Testis (tissue), 2 donors: ENCODE measurements at regions not wholly inside any gene's neighbourhood (a gene's known extent, or its start where the extent isn't known, plus 50 kb on each side); places are given as distances from the start of the nearest gene placed in this dataset.
"Not testable (repeated sequence)": the region's sequence is repeated elsewhere in the genome, so short reads cannot be mapped to it uniquely, and the experiment has no call there.

Experiments
- DNase-seq: peaks from one replicate; pipeline ENCODE4 v3.0.0-alpha.2; 2019
- H3K27ac ChIP-seq, 2 donors: fragments of 200-600 bp; sonication (generic); one replicate each; pipeline ENCODE4 v1.5.1; 2019
- H3K27me3 ChIP-seq: fragments of 200-600 bp; sonication (generic); one replicate; pipeline ENCODE4 v1.5.1; 2019
- H3K36me3 ChIP-seq: fragments of 200-600 bp; sonication (generic); one replicate; pipeline ENCODE4 v1.5.1; 2017; ENCODE audit warnings: low read depth; ENCODE audit errors: missing control alignments
- H3K4me1 ChIP-seq: fragments of 200-600 bp; sonication (generic); one replicate; pipeline ENCODE4 v1.5.1; 2019
- H3K4me3 ChIP-seq, 2 donors: fragments of 200-600 bp; sonication (generic); one replicate each; pipeline ENCODE4 v1.5.1; 2017 to 2019
- H3K9me3 ChIP-seq: fragments of 200-600 bp; sonication (generic); one replicate; pipeline ENCODE4 v1.5.1; 2017
- POLR2A ChIP-seq: fragments of 450-650 bp; IDR thresholded peaks from one replicate; pipeline ENCODE4 v1.6.1; 2017; ENCODE audit warnings: antibody characterized with exemption, mild to moderate bottlenecking, moderate library complexity
- WGBS, 2 donors: methylation state at CpG; one replicate each; pipeline ENCODE4 v1.1.5; 2018; 5-methylcytosine and 5-hydroxymethylcytosine counted together
- intact Hi-C: fragments of 100-400 bp; cut with DNase I; formaldehyde crosslinking; loops from one replicate; pipeline ENCODE4 v1.15.1; 2023; ENCODE audit warnings: low total_unique reads
- TF ChIP-seq, protein P1 (sequence below), 3 experiments: fragments of 450-650 bp in 2 of 3; fragments of 200-600 bp in 1 of 3; sonication (generic) in 1 of 3; IDR thresholded peaks; one replicate each; pipeline ENCODE4 v1.5.1; 2016 to 2019; ENCODE audit warnings: antibody characterized with exemption in 3 of 3, mild to moderate bottlenecking in 2 of 3, moderate library complexity in 1 of 3

DNA sequence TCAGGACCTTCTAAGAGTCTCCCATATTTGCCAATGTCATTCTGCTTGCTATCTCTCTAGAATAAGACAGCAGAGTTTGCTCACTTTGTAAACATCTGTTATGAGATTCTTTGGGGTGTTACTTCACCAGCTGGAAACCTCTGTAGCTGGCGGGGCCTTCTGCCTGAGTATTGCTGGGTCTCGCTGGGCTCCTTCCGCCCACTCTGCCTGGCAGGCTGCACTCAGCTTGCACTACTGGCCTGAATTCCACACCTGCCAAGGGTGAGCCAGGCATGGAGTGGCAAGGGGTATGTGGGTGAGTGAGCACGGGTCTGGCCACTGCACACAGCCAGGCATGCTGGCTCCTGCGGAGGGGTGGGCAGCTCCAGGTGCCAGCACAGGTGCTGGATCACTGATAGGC lies 267.3 kb upstream of the PDE3A start:
- Histone ChIP-seq H3K9me3 (no peaks in the 10 kb centered on the region), H3K27me3 (no peaks in the 10 kb centered on the region), H3K27ac (no peak overlapping the region), H3K36me3 (no peaks in the 10 kb centered on the region), H3K4me1 (no peaks in the 10 kb centered on the region), H3K4me3 (no peak overlapping the region)
- intact Hi-C loops: no loop called here
- 57 to 70% methylated on average over 4 to 5 of the region's 5 CpGs for WGBS, 2 donors
- TF ChIP-seq, protein P1, sequence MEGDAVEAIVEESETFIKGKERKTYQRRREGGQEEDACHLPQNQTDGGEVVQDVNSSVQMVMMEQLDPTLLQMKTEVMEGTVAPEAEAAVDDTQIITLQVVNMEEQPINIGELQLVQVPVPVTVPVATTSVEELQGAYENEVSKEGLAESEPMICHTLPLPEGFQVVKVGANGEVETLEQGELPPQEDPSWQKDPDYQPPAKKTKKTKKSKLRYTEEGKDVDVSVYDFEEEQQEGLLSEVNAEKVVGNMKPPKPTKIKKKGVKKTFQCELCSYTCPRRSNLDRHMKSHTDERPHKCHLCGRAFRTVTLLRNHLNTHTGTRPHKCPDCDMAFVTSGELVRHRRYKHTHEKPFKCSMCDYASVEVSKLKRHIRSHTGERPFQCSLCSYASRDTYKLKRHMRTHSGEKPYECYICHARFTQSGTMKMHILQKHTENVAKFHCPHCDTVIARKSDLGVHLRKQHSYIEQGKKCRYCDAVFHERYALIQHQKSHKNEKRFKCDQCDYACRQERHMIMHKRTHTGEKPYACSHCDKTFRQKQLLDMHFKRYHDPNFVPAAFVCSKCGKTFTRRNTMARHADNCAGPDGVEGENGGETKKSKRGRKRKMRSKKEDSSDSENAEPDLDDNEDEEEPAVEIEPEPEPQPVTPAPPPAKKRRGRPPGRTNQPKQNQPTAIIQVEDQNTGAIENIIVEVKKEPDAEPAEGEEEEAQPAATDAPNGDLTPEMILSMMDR (IDR thresholded peaks at IDR 0.05): no peak
- no peak for TF ChIP-seq POLR2A
- no peak for DNase-seq

DNA sequence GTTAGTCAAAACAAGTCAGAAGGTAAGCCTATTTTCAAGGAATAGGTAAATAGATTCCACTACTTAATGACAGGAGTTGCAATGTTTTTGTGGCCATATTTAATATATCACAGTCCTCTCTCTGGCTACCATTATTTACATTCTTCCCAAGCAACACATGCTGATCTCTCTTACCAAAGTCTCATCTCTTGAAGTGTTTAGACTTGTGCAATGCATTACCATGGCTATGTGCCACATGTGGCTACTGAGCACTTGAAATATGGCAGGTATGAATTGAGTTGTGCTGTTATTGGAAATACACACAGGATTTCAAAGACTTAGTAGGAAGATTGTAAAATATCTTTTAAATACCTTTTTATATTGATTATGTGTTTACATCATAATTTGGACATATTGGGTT lies 262.4 kb upstream of the PDE3A start:
- no peaks in the 10 kb centered on the region for H3K36me3 ChIP-seq
- no peak overlapping the region for H3K27ac ChIP-seq

DNA sequence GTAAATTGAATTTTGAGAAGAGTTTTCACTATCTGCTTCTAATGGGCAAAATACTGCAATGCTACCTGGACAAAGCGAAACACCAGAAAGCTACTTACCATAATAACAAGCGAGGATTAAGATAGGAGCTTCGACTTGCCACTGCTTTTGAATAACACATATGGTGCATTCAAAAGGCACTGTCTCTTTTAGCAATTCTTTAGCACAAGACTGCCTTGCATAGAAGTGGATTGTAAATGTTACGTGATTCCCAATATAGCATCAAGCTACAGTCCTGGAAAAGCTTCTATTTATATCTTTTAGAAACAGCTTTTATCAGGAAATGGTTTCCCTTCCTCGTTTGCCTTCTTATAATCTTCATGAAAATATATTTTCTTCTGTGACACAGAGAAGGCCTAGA lies 258.7 kb upstream of the PDE3A start:
- Histone ChIP-seq H3K36me3 (no peaks in the 10 kb centered on the region), H3K4me1 (no peaks in the 10 kb centered on the region), H3K27ac (no peak overlapping the region), H3K4me3 (no peak overlapping the region), H3K9me3 (no peaks in the 10 kb centered on the region), H3K27me3 (no peaks in the 10 kb centered on the region)
- TF ChIP-seq POLR2A: no peak
- TF ChIP-seq, protein P1 (IDR thresholded peaks at IDR 0.05): no peak
- intact Hi-C loops: no loop called here
- DNase-seq: no peak
- 59 to 66% methylated on average over 5 of the region's 5 CpGs for WGBS, 2 donors

More for the DNA sequence above, 262.4 kb upstream of the PDE3A start:
- TF ChIP-seq, protein P1 (IDR thresholded peaks at IDR 0.05): no peak
- TF ChIP-seq POLR2A: no peak
- intact Hi-C loops: no loop called here
- H3K4me3 ChIP-seq: no peak overlapping the region
- H3K9me3 ChIP-seq: no peaks in the 10 kb centered on the region
- no peaks in the 10 kb centered on the region for H3K4me1 ChIP-seq
- no peak for DNase-seq
- no peaks in the 10 kb centered on the region for H3K27me3 ChIP-seq

DNA sequence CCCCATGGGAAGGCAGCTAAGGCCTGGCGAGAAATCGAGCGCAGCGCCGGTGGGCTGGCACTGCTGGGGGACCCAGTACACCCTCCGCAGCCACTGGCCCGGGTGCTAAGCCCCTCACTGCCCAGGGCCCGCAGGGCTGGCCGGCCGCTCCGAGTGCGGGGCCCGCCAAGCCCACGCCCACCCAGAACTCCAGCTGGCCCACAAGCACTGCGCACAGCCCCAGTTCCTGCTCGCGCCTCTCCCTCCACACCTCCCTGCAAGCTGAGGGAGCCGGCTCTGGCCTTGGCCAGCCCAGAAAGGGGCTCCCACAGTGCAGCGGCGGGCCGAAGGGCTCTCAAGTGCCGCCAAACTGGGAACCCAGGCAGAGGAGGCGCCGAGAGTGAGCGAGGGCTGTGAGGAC lies 253.0 kb upstream of the PDE3A start:
- H3K4me1 ChIP-seq, H3K9me3 ChIP-seq, intact Hi-C loops, H3K27ac ChIP-seq, H3K4me3 ChIP-seq, H3K36me3 ChIP-seq, H3K27me3 ChIP-seq, DNase-seq: not testable (repeated sequence)
- WGBS, 2 donors: 80 to 96% methylated on average over 2 to 24 of the region's 25 CpGs

DNA sequence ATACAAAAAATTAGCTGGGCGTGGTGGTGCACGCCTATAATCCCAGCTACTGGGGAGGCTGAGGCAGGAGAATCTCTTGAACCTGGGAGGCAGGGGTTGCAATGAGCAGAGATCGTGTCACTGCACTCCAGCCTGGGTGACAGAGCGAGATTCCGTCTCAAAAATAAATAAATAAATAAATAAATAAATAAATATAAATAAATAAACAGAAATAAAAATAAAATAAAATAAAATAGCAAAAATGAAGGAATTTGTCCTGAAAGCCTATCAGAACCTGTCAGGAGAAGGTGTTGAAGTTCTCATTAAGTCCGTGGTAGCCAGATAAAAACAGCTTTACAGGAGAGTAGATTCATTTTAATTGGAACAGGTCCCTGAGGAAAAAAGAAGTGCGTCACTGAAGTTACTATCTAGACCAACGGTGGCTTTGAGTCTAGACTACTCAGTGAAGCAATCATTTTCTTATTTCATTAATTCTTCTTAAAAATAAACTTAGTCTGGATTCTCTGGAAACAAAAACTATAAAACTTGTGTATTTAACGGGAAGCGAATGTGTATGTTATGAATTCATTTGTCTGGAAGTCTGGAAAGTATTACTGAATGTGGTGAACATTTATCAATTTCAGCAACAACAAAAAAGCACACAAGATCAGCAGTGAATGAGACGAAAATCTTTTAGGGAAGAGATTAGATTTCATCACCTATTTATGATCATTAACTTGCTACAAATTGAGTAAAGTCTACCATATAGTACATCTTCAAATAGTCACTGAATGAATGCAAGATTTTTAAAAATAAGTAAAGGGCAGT lies 248.5 kb upstream of the PDE3A start:
- Histone ChIP-seq H3K27me3 (no peaks in the 10 kb centered on the region), H3K4me1 (no peaks in the 10 kb centered on the region), H3K4me3 (no peak overlapping the region), H3K9me3 (no peaks in the 10 kb centered on the region), H3K27ac (no peak overlapping the region), H3K36me3 (no peaks in the 10 kb centered on the region)
- no peak for DNase-seq
- TF ChIP-seq POLR2A: no peak
- TF ChIP-seq, protein P1 (IDR thresholded peaks at IDR 0.05): no peak
- 80 to 82% methylated on average over 11 of the region's 11 CpGs for WGBS, 2 donors
- intact Hi-C loops: no loop called here
